Body of pancreas (tissue), 4 donors: ENCODE measurements at regions not wholly inside any gene's neighbourhood (a gene's known extent, or its start where the extent isn't known, plus 50 kb on each side); places are given as distances from the start of the nearest gene placed in this dataset.

Source experiments
- ATAC-seq: fragments of 150-250 bp; one replicate; pipeline ENCODE4 v1.9.1; 2016
- DNase-seq, 4 donors: peaks; one replicate each; pipeline ENCODE4 v3.0.0-alpha.2; 2019
- H3K27ac ChIP-seq, 4 donors: fragments of 200-600 bp; sonication (generic); 1 replicate in 3 of 4; 2 replicates in 1 of 4; pipeline versions ENCODE4 v1.5.1 to v1.6.1; 2016 to 2019; ENCODE audit warnings: mild to moderate bottlenecking in 1 of 4, mixed read lengths in 1 of 4, moderate library complexity in 1 of 4
- H3K27me3 ChIP-seq, 2 donors: fragments of 200-600 bp; sonication (generic); one replicate each; pipeline ENCODE4 v1.6.0; 2016; ENCODE audit warnings: mild to moderate bottlenecking in 1 of 2
- H3K36me3 ChIP-seq, 2 donors: fragments of 200-600 bp; sonication (generic); replicated peaks in 1 of 2; 2 replicates each; pipeline ENCODE4 v1.5.1; 2016; ENCODE audit warnings: low read depth in 2 of 2; ENCODE audit not compliant: insufficient read depth in 1 of 2
- H3K4me1 ChIP-seq: fragments of 200-600 bp; sonication (generic); one replicate; pipeline ENCODE4 v1.6.0; 2016
- H3K4me3 ChIP-seq, 2 donors: fragments of 200-600 bp; sonication (generic); 1 replicate in 1 of 2; 2 replicates in 1 of 2; pipeline ENCODE4 v1.5.1; 2016 to 2019
- H3K9me3 ChIP-seq, 3 donors: fragments of 200-600 bp; sonication (generic); 1 replicate in 2 of 3; 2 replicates in 1 of 3; pipeline ENCODE4 v1.5.1; 2016
- CTCF ChIP-seq, 7 experiments: fragments of 450-650 bp in 4 of 7; fragments of 200-600 bp in 3 of 7; sonication (generic) in 3 of 7; IDR thresholded peaks; one replicate each; pipeline ENCODE4 v1.5.1; 2016 to 2019; ENCODE audit warnings: antibody characterized with exemption in 7 of 7
- POLR2A ChIP-seq, 3 donors: fragments of 450-650 bp; IDR thresholded peaks; one replicate each; pipeline ENCODE4 v1.6.1; 2016; ENCODE audit warnings: antibody characterized with exemption in 3 of 3, mild to moderate bottlenecking in 2 of 3
- WGBS, 2 donors: methylation state at CpG; one replicate each; pipeline ENCODE4 v1.1.5; 2017; 5-methylcytosine and 5-hydroxymethylcytosine counted together
- intact Hi-C: fragments of 100-400 bp; cut with DNase I; formaldehyde crosslinking; loops from one replicate; pipeline ENCODE4 v1.15.1; 2023

- Histone ChIP-seq H3K9me3 (no peaks in the 10 kb centered on the region), H3K4me3 (no peak overlapping the region), H3K36me3 (no peaks in the 10 kb centered on the region), H3K27ac (no peak overlapping the region), H3K27me3 (no peaks in the 10 kb centered on the region), H3K4me1 (no peaks in the 10 kb centered on the region)
- WGBS, 2 donors = 60 to 68% methylated on average over 3 of the region's 3 CpGs
- ATAC-seq (no peak), DNase-seq (no peak)
- no peak for TF ChIP-seq POLR2A (IDR thresholded peaks at IDR 0.05)
- TF ChIP-seq CTCF (IDR thresholded peaks at IDR 0.05) = no peak
- intact Hi-C loops = no loop called here
Measured at GRCh38 chr5:24320643-24321042, 324.1 kb downstream of the CDH10 start.

- intact Hi-C loops = no loop called here
- whole genome bisulfite sequencing, 2 donors = 66 to 67% methylated on average over 1 of the region's 1 CpG
- TF ChIP-seq POLR2A (IDR thresholded peaks at IDR 0.05) (no peak), CTCF (IDR thresholded peaks at IDR 0.05) (no peak)
- DNase-seq = no peak
- Histone ChIP-seq H3K4me3 (no peak overlapping the region), H3K36me3 (no peaks in the 10 kb centered on the region), H3K27ac (no peak overlapping the region), H3K9me3 (no peaks in the 10 kb centered on the region), H3K27me3 (no peaks in the 10 kb centered on the region), H3K4me1 (no peaks in the 10 kb centered on the region)
- no peak for ATAC-seq
Measured at GRCh38 chr5:24325306-24325832, 319.4 kb downstream of the CDH10 start.

- intact Hi-C loops = no loop called here
- DNase-seq = no peak
- no peak for TF ChIP-seq POLR2A (IDR thresholded peaks at IDR 0.05)
Measured at GRCh38 chr5:24331531-24331930, 313.2 kb downstream of the CDH10 start.

GRCh38 chr5:24347158-24347557 lies 297.6 kb downstream of the CDH10 start:
- no peak for DNase-seq
- no peak for TF ChIP-seq CTCF (IDR thresholded peaks at IDR 0.05)
- no peak for TF ChIP-seq POLR2A (IDR thresholded peaks at IDR 0.05)

More at GRCh38 chr5:24331531-24331930, 313.2 kb downstream of the CDH10 start:
- ATAC-seq = no peak
- Histone ChIP-seq H3K27me3 (no peaks in the 10 kb centered on the region), H3K4me1 (no peaks in the 10 kb centered on the region), H3K9me3 (no peaks in the 10 kb centered on the region), H3K27ac (no peak overlapping the region), H3K36me3 (no peaks in the 10 kb centered on the region), H3K4me3 (no peak overlapping the region)

GRCh38 chr5:24351285-24351684 lies 293.5 kb downstream of the CDH10 start:
- H3K36me3 ChIP-seq = no peaks in the 10 kb centered on the region
- intact Hi-C loops = no loop called here
- 57 to 58% methylated on average over 7 of the region's 7 CpGs for whole genome bisulfite sequencing, 2 donors
- DNase-seq (no peak), ATAC-seq (no peak)
- TF ChIP-seq CTCF (IDR thresholded peaks at IDR 0.05) = no peak
- no peak for TF ChIP-seq POLR2A (IDR thresholded peaks at IDR 0.05)
- H3K27me3 ChIP-seq = no peaks in the 10 kb centered on the region
- H3K4me1 ChIP-seq = no peaks in the 10 kb centered on the region
- H3K9me3 ChIP-seq = no peaks in the 10 kb centered on the region
- H3K4me3 ChIP-seq = no peak overlapping the region
- H3K27ac ChIP-seq = no peak overlapping the region

More at GRCh38 chr5:24347158-24347557, 297.6 kb downstream of the CDH10 start:
- Histone ChIP-seq H3K4me3 (no peak overlapping the region), H3K27me3 (no peaks in the 10 kb centered on the region), H3K36me3 (no peaks in the 10 kb centered on the region), H3K4me1 (no peaks in the 10 kb centered on the region), H3K9me3 (no peaks in the 10 kb centered on the region), H3K27ac (no peak overlapping the region)
- intact Hi-C loops = no loop called here
- no peak for ATAC-seq
- 38 to 51% methylated on average over 2 of the region's 2 CpGs for WGBS, 2 donors
